ENCODE measurements at regions not wholly inside any gene's neighbourhood (a gene's known extent, or its start where the extent isn't known, plus 50 kb on each side); places are given as distances from the start of the nearest gene placed in this dataset.

DNA sequence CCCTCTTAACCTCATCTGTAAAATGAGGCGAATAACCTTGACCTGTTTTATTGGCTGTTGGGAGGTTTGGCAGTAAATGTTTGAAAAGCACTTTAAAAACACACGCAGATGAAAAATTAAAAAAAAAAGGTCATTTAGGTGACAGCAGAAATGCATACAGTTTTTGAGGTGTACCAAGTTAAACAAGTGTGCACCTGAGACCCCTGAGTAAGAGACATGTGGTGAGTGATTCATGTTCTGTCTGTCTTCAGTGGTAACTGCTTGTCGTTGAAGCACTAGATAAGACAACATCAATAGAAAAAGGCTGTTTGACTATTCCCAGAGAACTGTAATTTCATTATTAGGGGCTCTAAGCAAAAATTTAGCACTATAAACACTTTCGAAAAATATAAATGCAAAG, 608.4 kb upstream of the PITX2 start:
- Mint-ChIP-seq H3K4me3 (ENCODE audit: unreplicated experiment) (no peak overlapping the region), H3K4me1 (ENCODE audit: unreplicated experiment) (no peaks in the 10 kb centered on the region), H3K27me3 (ENCODE audit: unreplicated experiment) (no peaks in the 10 kb centered on the region), H3K36me3 (ENCODE audit: low read depth, unreplicated experiment) (no peaks in the 10 kb centered on the region), H3K27ac (ENCODE audit: unreplicated experiment) (no peak overlapping the region), H3K9me3 (ENCODE audit: unreplicated experiment) (no peaks in the 10 kb centered on the region)
- DNase-seq (ENCODE audit: low spot score), result no peak
- TF ChIP-seq, protein P1, sequence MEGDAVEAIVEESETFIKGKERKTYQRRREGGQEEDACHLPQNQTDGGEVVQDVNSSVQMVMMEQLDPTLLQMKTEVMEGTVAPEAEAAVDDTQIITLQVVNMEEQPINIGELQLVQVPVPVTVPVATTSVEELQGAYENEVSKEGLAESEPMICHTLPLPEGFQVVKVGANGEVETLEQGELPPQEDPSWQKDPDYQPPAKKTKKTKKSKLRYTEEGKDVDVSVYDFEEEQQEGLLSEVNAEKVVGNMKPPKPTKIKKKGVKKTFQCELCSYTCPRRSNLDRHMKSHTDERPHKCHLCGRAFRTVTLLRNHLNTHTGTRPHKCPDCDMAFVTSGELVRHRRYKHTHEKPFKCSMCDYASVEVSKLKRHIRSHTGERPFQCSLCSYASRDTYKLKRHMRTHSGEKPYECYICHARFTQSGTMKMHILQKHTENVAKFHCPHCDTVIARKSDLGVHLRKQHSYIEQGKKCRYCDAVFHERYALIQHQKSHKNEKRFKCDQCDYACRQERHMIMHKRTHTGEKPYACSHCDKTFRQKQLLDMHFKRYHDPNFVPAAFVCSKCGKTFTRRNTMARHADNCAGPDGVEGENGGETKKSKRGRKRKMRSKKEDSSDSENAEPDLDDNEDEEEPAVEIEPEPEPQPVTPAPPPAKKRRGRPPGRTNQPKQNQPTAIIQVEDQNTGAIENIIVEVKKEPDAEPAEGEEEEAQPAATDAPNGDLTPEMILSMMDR (IDR thresholded peaks at IDR 0.05; ENCODE audit: unreplicated experiment), result no peak

DNA sequence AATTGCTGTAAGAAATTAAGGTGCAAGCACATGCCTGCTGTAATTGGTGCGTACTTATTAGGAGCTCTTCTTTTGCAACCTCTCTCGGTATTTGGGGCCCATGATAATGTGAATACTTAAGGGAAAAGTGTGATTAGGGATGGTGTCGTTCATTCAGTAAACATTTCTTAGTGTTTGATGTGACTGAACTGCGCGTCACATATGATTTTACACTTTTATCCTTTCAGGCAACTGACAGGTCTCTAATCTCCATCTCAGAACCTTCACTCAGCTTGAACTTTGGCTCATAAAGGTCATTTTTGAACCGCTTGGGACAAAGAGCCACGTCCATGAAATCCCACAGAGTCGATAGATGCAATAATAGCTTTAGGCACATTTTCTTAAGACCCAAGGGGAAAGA, 612.1 kb upstream of the PITX2 start:
- DNase-seq (ENCODE audit: low spot score), result no peak
- Mint-ChIP-seq H3K9me3 (ENCODE audit: unreplicated experiment) (no peaks in the 10 kb centered on the region), H3K27me3 (ENCODE audit: unreplicated experiment) (no peaks in the 10 kb centered on the region), H3K4me1 (ENCODE audit: unreplicated experiment) (no peaks in the 10 kb centered on the region), H3K4me3 (ENCODE audit: unreplicated experiment) (no peak overlapping the region), H3K36me3 (ENCODE audit: low read depth, unreplicated experiment) (no peaks in the 10 kb centered on the region), H3K27ac (ENCODE audit: unreplicated experiment) (no peak overlapping the region)
- TF ChIP-seq, protein P1 (IDR thresholded peaks at IDR 0.05; ENCODE audit: unreplicated experiment), result no peak

GRCh38 chr4:111263836-111264235, 641.0 kb upstream of the PITX2 start:
- TF ChIP-seq, protein P1 (IDR thresholded peaks at IDR 0.05; ENCODE audit: unreplicated experiment), result no peak
- no peak overlapping the region for H3K27ac Mint-ChIP-seq (ENCODE audit: unreplicated experiment)
- DNase-seq (ENCODE audit: low spot score), result no peak
- no peak overlapping the region for H3K4me3 Mint-ChIP-seq (ENCODE audit: unreplicated experiment)
- H3K9me3 Mint-ChIP-seq (ENCODE audit: unreplicated experiment), result no peaks in the 10 kb centered on the region
- H3K4me1 Mint-ChIP-seq (ENCODE audit: unreplicated experiment), result no peaks in the 10 kb centered on the region
- no peaks in the 10 kb centered on the region for H3K36me3 Mint-ChIP-seq (ENCODE audit: low read depth, unreplicated experiment)
- H3K27me3 Mint-ChIP-seq (ENCODE audit: unreplicated experiment), result no peaks in the 10 kb centered on the region

DNA sequence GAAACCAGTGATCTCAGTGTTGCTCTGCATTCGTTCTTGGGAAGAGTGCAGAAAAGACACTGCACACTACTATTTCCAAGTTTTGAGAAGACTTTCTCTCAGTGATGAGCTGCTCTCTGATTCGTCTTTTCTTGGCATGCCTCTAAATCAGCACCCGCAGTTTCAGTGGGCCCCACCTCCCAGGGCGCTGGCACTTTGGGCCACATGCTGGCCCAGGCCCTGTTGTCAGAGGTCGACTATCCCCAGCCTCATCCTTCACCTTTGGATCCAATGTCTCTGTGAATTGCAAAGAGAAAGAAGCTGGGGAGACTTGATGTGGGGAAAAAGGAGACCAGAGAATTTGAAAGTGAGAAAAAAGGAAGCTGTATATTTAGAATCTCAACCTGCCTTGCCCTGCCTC, 644.1 kb upstream of the PITX2 start:
- no peaks in the 10 kb centered on the region for H3K4me1 Mint-ChIP-seq (ENCODE audit: unreplicated experiment)
- DNase-seq (ENCODE audit: low spot score), result no peak
- H3K4me3 Mint-ChIP-seq (ENCODE audit: unreplicated experiment), result no peak overlapping the region
- H3K36me3 Mint-ChIP-seq (ENCODE audit: low read depth, unreplicated experiment), result no peaks in the 10 kb centered on the region
- no peaks in the 10 kb centered on the region for H3K9me3 Mint-ChIP-seq (ENCODE audit: unreplicated experiment)
- TF ChIP-seq, protein P1 (IDR thresholded peaks at IDR 0.05; ENCODE audit: unreplicated experiment), result no peak
- H3K27ac Mint-ChIP-seq (ENCODE audit: unreplicated experiment), result no peak overlapping the region
- H3K27me3 Mint-ChIP-seq (ENCODE audit: unreplicated experiment), result no peaks in the 10 kb centered on the region

GRCh38 chr4:111267786-111268185, 644.9 kb upstream of the PITX2 start:
- Mint-ChIP-seq H3K36me3 (ENCODE audit: low read depth, unreplicated experiment) (no peaks in the 10 kb centered on the region), H3K27ac (ENCODE audit: unreplicated experiment) (no peak overlapping the region), H3K4me1 (ENCODE audit: unreplicated experiment) (no peaks in the 10 kb centered on the region), H3K27me3 (ENCODE audit: unreplicated experiment) (no peaks in the 10 kb centered on the region), H3K4me3 (ENCODE audit: unreplicated experiment) (no peak overlapping the region), H3K9me3 (ENCODE audit: unreplicated experiment) (no peaks in the 10 kb centered on the region)
- TF ChIP-seq, protein P1 (IDR thresholded peaks at IDR 0.05; ENCODE audit: unreplicated experiment), result no peak
- DNase-seq (ENCODE audit: low spot score), result no peak
